Colonic mucosa (tissue), 4 donors: ENCODE measurements at regions not wholly inside any gene's neighbourhood (a gene's known extent, or its start where the extent isn't known, plus 50 kb on each side); places are given as distances from the start of the nearest gene placed in this dataset.

Source experiments
- DNase-seq: peaks from one replicate; pipeline ENCODE4 v3.0.0-alpha.2; 2020
- H3K27ac ChIP-seq: fragments of 200-600 bp; one replicate; pipeline ENCODE4 v1.8.0; 2021
- H3K27me3 ChIP-seq: fragments of 200-600 bp; one replicate; pipeline ENCODE4 v1.8.0; 2021
- H3K36me3 ChIP-seq: fragments of 200-600 bp; one replicate; pipeline ENCODE4 v1.8.0; 2021
- H3K4me1 ChIP-seq: fragments of 200-600 bp; one replicate; pipeline ENCODE4 v1.8.0; 2021; ENCODE audit warnings: mild to moderate bottlenecking
- H3K4me3 ChIP-seq: fragments of 200-600 bp; one replicate; pipeline ENCODE4 v1.8.0; 2021
- H3K9ac ChIP-seq, 2 donors: one replicate each; pipeline ENCODE4 v1.7.0; 2013; ENCODE audit warnings: control low read depth in 2 of 2, low read depth in 2 of 2, low read length in 2 of 2
- H3K9me3 ChIP-seq: fragments of 200-600 bp; one replicate; pipeline ENCODE4 v1.8.0; 2021
- intact Hi-C: fragments of 100-400 bp; cut with DNase I; formaldehyde crosslinking; loops from one replicate; pipeline ENCODE4 v1.14.1; 2022
- TF ChIP-seq, protein P1 (sequence below): fragments of 200-600 bp; IDR thresholded peaks from one replicate; pipeline ENCODE4 v1.8.0; 2022; ENCODE audit warnings: antibody characterized with exemption, mild to moderate bottlenecking
- donor health status: healthy.
- donor health status: DM: no; HTN: no; CAD: no.
- donor health status: DM: no; HTN: no; CAD: no.

DNA sequence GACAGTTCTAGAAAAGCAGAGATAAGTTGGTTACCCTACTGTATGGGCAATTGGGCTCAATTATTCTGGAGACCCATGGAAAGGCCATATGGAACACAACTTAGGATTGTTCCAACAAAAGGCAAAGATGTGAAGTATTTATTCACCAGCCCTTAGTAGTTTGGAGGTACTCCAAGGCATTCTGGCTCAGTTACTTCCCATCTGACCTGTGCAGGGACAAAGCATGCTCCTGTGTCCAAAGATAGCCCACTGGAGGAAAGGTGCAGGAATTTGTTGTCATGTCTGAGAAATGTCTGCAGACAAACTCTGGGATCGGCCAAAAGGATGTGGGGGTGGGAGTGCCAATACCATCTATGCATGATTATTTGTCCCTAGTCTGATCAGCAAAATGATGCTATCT lies 279.5 kb upstream of the PTGER4 start:
- Histone ChIP-seq H3K27ac (no peak overlapping the region), H3K9ac (no peak overlapping the region), H3K9me3 (no peaks in the 10 kb centered on the region), H3K36me3 (no peaks in the 10 kb centered on the region), H3K4me3 (no peak overlapping the region), H3K4me1 (no peaks in the 10 kb centered on the region), H3K27me3 (no peaks in the 10 kb centered on the region)
- no peak for DNase-seq
- intact Hi-C loops, result no loop called here
- TF ChIP-seq, protein P1, sequence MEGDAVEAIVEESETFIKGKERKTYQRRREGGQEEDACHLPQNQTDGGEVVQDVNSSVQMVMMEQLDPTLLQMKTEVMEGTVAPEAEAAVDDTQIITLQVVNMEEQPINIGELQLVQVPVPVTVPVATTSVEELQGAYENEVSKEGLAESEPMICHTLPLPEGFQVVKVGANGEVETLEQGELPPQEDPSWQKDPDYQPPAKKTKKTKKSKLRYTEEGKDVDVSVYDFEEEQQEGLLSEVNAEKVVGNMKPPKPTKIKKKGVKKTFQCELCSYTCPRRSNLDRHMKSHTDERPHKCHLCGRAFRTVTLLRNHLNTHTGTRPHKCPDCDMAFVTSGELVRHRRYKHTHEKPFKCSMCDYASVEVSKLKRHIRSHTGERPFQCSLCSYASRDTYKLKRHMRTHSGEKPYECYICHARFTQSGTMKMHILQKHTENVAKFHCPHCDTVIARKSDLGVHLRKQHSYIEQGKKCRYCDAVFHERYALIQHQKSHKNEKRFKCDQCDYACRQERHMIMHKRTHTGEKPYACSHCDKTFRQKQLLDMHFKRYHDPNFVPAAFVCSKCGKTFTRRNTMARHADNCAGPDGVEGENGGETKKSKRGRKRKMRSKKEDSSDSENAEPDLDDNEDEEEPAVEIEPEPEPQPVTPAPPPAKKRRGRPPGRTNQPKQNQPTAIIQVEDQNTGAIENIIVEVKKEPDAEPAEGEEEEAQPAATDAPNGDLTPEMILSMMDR, result no peak

DNA sequence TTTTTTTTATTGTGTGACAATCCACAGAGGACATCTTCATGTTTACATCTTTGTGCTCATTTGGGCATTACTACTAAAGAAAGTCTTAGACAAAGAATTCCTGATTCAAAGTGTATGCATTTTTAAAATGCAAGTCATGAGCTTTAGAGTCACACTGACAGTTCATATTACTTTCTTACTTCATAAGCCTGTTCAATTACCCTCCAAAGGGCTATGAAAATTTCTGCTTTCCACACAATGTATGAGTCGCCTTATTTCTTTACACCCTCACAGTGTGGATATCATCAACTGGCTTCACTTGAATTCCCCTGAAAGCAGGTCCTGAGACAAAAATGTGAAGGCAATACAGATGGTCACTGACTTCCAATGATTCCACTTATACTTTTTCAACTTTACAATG lies 280.4 kb upstream of the PTGER4 start:
- H3K27ac ChIP-seq, result no peak overlapping the region
- no peaks in the 10 kb centered on the region for H3K27me3 ChIP-seq
- no peaks in the 10 kb centered on the region for H3K4me1 ChIP-seq
- H3K36me3 ChIP-seq, result no peaks in the 10 kb centered on the region
- no peaks in the 10 kb centered on the region for H3K9me3 ChIP-seq
- no peak overlapping the region for H3K9ac ChIP-seq
- intact Hi-C loops, result no loop called here
- TF ChIP-seq, protein P1, result no peak
- no peak for DNase-seq
- no peak overlapping the region for H3K4me3 ChIP-seq

DNA sequence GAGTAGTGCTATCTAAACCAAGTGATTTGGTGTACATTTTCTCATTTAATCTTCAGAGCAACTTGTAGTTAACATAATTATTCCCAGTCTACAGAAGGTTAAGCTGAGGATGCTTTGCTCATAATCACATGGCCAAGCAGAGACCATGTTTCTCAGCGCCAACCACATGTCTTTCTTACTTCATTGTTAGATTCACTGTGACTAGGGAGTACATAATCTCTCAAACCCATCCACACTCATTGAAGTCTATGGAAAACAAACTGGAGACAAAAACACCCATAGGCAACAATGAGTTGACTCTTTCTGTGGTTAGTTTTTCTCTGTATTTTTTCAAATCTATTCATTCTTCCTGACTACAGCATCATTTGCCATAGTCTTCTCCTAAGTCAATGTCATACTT lies 281.7 kb upstream of the PTGER4 start:
- Histone ChIP-seq H3K36me3 (no peaks in the 10 kb centered on the region), H3K9me3 (no peaks in the 10 kb centered on the region), H3K27ac (no peak overlapping the region), H3K27me3 (no peaks in the 10 kb centered on the region), H3K4me3 (no peak overlapping the region), H3K9ac (no peak overlapping the region), H3K4me1 (no peaks in the 10 kb centered on the region)
- TF ChIP-seq, protein P1, result no peak
- intact Hi-C loops, result no loop called here
- DNase-seq, result no peak

DNA sequence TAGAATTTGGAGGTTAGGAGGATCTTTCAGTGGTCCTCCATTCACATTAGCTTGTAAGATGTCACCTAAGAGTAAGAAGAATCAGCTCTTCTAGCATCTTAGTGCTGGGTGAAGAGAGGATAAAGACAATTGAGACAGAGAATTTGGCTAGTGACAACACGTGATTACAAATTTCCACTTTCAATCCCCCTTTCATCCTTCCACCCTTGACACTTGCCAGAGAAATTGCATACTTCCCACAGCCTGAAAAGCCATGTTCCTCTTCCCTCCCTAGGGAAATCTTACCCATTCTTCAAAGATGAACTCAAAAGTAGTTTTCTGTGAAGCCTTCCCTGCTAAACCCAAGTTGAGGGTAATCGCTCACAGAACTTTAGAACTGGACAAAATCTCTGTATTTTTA lies 282.6 kb upstream of the PTGER4 start:
- no peak overlapping the region for H3K4me3 ChIP-seq
- H3K9me3 ChIP-seq, result no peaks in the 10 kb centered on the region
- intact Hi-C loops, result no loop called here

DNA sequence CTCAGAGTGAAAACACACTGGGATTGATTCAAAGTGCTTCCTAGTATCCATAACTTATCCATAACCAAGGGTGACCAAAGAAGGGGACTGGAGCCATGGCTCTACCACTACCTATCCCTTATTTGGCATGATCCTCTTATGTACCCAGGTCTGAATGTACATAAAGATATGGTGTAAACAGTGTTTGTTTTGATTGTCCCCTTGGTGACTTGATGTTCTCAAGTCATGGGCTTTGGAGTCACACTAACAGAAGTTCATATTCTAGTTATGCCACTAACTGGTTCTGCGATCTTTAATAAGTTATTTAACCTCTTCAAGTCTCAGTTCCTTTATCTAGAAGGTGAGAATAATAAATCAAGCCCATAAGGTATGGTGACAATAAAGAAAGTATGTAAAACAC lies 283.4 kb upstream of the PTGER4 start:
- no peaks in the 10 kb centered on the region for H3K36me3 ChIP-seq
- TF ChIP-seq, protein P1, result no peak
- H3K27ac ChIP-seq, result no peak overlapping the region
- intact Hi-C loops, result no loop called here
- DNase-seq, result no peak
- no peaks in the 10 kb centered on the region for H3K4me1 ChIP-seq
- no peaks in the 10 kb centered on the region for H3K9me3 ChIP-seq
- H3K4me3 ChIP-seq, result no peak overlapping the region
- no peaks in the 10 kb centered on the region for H3K27me3 ChIP-seq
- H3K9ac ChIP-seq, result no peak overlapping the region

More for the DNA sequence above, 282.6 kb upstream of the PTGER4 start:
- Histone ChIP-seq H3K4me1 (no peaks in the 10 kb centered on the region), H3K9ac (no peak overlapping the region), H3K36me3 (no peaks in the 10 kb centered on the region), H3K27ac (no peak overlapping the region), H3K27me3 (no peaks in the 10 kb centered on the region)
- TF ChIP-seq, protein P1, result no peak
- DNase-seq, result no peak

DNA sequence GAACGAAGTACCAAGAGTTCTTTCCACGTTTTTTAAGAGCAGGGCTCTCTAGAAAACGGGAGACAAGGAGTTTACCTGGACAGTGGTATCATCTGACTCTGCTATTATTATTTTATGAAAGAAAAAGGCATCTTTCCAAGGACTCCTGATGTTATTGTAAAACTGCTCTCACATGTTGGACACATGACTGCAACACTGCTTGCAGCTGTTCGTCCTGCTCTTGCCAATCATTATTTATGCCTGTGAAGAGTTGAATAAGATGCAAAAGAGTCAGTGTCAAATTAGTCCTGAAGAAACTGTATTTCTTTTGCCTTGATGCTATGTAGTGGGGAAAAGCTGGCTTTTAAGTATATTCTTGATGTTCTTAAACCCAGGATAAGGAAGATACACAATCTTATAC lies 284.5 kb upstream of the PTGER4 start:
- H3K9me3 ChIP-seq, result no peaks in the 10 kb centered on the region
- DNase-seq, result no peak
- no peaks in the 10 kb centered on the region for H3K27me3 ChIP-seq
- TF ChIP-seq, protein P1, result no peak
- intact Hi-C loops, result no loop called here
- H3K9ac ChIP-seq, result no peak overlapping the region
- H3K27ac ChIP-seq, result no peak overlapping the region
- no peak overlapping the region for H3K4me3 ChIP-seq
- no peaks in the 10 kb centered on the region for H3K36me3 ChIP-seq
- no peaks in the 10 kb centered on the region for H3K4me1 ChIP-seq
